ENCODE measurements at regions not wholly inside any gene's neighbourhood (a gene's known extent, or its start where the extent isn't known, plus 50 kb on each side); places are given as distances from the start of the nearest gene placed in this dataset.

- Mint-ChIP-seq H3K4me1 (ENCODE audit: low read depth) (no peaks in the 10 kb centered on the region), H3K27me3 (no peaks in the 10 kb centered on the region), H3K36me3 (ENCODE audit: low read depth) (no peaks in the 10 kb centered on the region), H3K9me3 (no peaks in the 10 kb centered on the region), H3K27ac (no peak overlapping the region), H3K4me3 (no peak overlapping the region)
- H3K4me1 ChIP-seq (ENCODE audit: insufficient read depth, low read length) = no peaks in the 10 kb centered on the region
- TF ChIP-seq CTCF (IDR thresholded peaks at IDR 0.05) = no peak
- CTCF ChIA-PET = no interaction called here
- ATAC-seq (ENCODE audit: poor library complexity) = no peak
- H3K9me3 ChIP-seq (ENCODE audit: control insufficient read depth in 1 of 2, insufficient read depth in 1 of 2, low read length in 2 of 2) = peaks cover 0 to 7% of the 10 kb centered on the region in 2 experiments
- DNase-seq = no peak
- no peak overlapping the region for H3K4me3 ChIP-seq (ENCODE audit: low read length)
- no peak overlapping the region for H3K27ac ChIP-seq (ENCODE audit: low read depth in 1 of 2, low read length in 2 of 2)
- intact Hi-C loops (cut with DNase I, micrococcal nuclease) = no loop called here
- no peaks in the 10 kb centered on the region for H3K27me3 ChIP-seq (ENCODE audit: control insufficient read depth in 1 of 2, insufficient read depth in 2 of 2, low read length in 2 of 2)
- no peaks in the 10 kb centered on the region for H3K36me3 ChIP-seq (ENCODE audit: insufficient read depth, low read length)
- POLR2A ChIA-PET = no interaction called here
These were observed 228.3 kb downstream of the MYCN start for GRCh38 chr2:16168506-16169264.

GRCh38 chr2:16167870-16168426 is 227.6 kb downstream of the MYCN start:
- Mint-ChIP-seq H3K27me3 (no peaks in the 10 kb centered on the region), H3K36me3 (ENCODE audit: low read depth) (no peaks in the 10 kb centered on the region), H3K27ac (no peak overlapping the region), H3K4me1 (ENCODE audit: low read depth) (no peaks in the 10 kb centered on the region), H3K4me3 (no peak overlapping the region), H3K9me3 (no peaks in the 10 kb centered on the region)
- H3K9me3 ChIP-seq (ENCODE audit: control insufficient read depth in 1 of 2, insufficient read depth in 1 of 2, low read length in 2 of 2) = peaks cover 0 to 7% of the 10 kb centered on the region in 2 experiments
- no peak overlapping the region for H3K27ac ChIP-seq (ENCODE audit: low read depth in 1 of 2, low read length in 2 of 2)
- no peaks in the 10 kb centered on the region for H3K27me3 ChIP-seq (ENCODE audit: control insufficient read depth in 1 of 2, insufficient read depth in 2 of 2, low read length in 2 of 2)
- TF ChIP-seq CTCF (IDR thresholded peaks at IDR 0.05) = no peak
- H3K4me1 ChIP-seq (ENCODE audit: insufficient read depth, low read length) = no peaks in the 10 kb centered on the region
- CTCF ChIA-PET = interaction anchor here (0.5 kb wide), 1 partner anchor 89 kb away, joined by 3 read pairs; no protein-coding TSS in a partner anchor
- intact Hi-C loops (cut with DNase I, micrococcal nuclease) = no loop called here
- no peak overlapping the region for H3K4me3 ChIP-seq (ENCODE audit: low read length)
- POLR2A ChIA-PET = no interaction called here
- ATAC-seq (ENCODE audit: poor library complexity) (no peak), DNase-seq (no peak)
- no peaks in the 10 kb centered on the region for H3K36me3 ChIP-seq (ENCODE audit: insufficient read depth, low read length)

- H3K27me3 Mint-ChIP-seq = no peaks in the 10 kb centered on the region
- H3K27ac ChIP-seq (ENCODE audit: low read depth in 1 of 2, low read length in 2 of 2) = no peak overlapping the region
- no peaks in the 10 kb centered on the region for H3K4me1 Mint-ChIP-seq (ENCODE audit: low read depth)
- ATAC-seq (ENCODE audit: poor library complexity) = no peak
- H3K4me3 Mint-ChIP-seq = no peak overlapping the region
- no peaks in the 10 kb centered on the region for H3K36me3 ChIP-seq (ENCODE audit: insufficient read depth, low read length)
- TF ChIP-seq CTCF (IDR thresholded peaks at IDR 0.05) = no peak
- H3K27ac Mint-ChIP-seq = no peak overlapping the region
- POLR2A ChIA-PET = no interaction called here
- H3K27me3 ChIP-seq (ENCODE audit: control insufficient read depth in 1 of 2, insufficient read depth in 2 of 2, low read length in 2 of 2) = no peaks in the 10 kb centered on the region
- no peak for DNase-seq
- no peak overlapping the region for H3K4me3 ChIP-seq (ENCODE audit: low read length)
- H3K9me3 Mint-ChIP-seq = no peaks in the 10 kb centered on the region
- peaks cover 0 to 7% of the 10 kb centered on the region in 2 experiments for H3K9me3 ChIP-seq (ENCODE audit: control insufficient read depth in 1 of 2, insufficient read depth in 1 of 2, low read length in 2 of 2)
- intact Hi-C loops (cut with DNase I, micrococcal nuclease) = no loop called here
- no peaks in the 10 kb centered on the region for H3K36me3 Mint-ChIP-seq (ENCODE audit: low read depth)
- CTCF ChIA-PET = interaction anchor here (0.5 kb wide), 1 partner anchor 90 kb away, joined by 3 read pairs; no protein-coding TSS in a partner anchor
- H3K4me1 ChIP-seq (ENCODE audit: insufficient read depth, low read length) = no peaks in the 10 kb centered on the region
These were observed 227.1 kb downstream of the MYCN start for GRCh38 chr2:16167451-16167861.
